Prostate gland (tissue), 2 donors: ENCODE measurements at regions not wholly inside any gene's neighbourhood (a gene's known extent, or its start where the extent isn't known, plus 50 kb on each side); places are given as distances from the start of the nearest gene placed in this dataset.

Experiments used
- DNase-seq: peaks from one replicate; pipeline ENCODE4 v3.0.0-alpha.2; 2019; ENCODE audit warnings: low spot score
- H3K27ac ChIP-seq, 2 donors: fragments of 200-600 bp; sonication (generic); 2 replicates each; pipeline ENCODE4 v1.5.1; 2017 to 2019
- H3K27me3 ChIP-seq: fragments of 200-600 bp; sonication (generic); replicated peaks from 2 replicates; pipeline ENCODE4 v1.5.1; 2019; ENCODE audit not compliant: insufficient read depth
- H3K36me3 ChIP-seq, 2 donors: fragments of 200-600 bp; sonication (generic); 1 replicate in 1 of 2; 2 replicates in 1 of 2; pipeline versions ENCODE4 v1.5.1 to v1.8.1; 2017 to 2019
- H3K4me1 ChIP-seq: fragments of 200-600 bp; sonication (generic); replicated peaks from 2 replicates; pipeline ENCODE4 v1.5.1; 2019
- H3K4me3 ChIP-seq, 2 donors: fragments of 200-600 bp; sonication (generic); 2 replicates each; pipeline ENCODE4 v1.5.1; 2017 to 2019
- H3K9me3 ChIP-seq: fragments of 200-600 bp; sonication (generic); 2 replicates; pipeline ENCODE4 v1.5.1; 2017
- POLR2A ChIP-seq: fragments of 450-650 bp; IDR thresholded peaks from one replicate; pipeline ENCODE4 v1.6.1; 2016; ENCODE audit warnings: antibody characterized with exemption, mild to moderate bottlenecking
- POLR2AphosphoS5 ChIP-seq: sonication (generic); formaldehyde crosslinking; IDR thresholded peaks from one replicate; pipeline ENCODE4 v1.6.1; 2017; ENCODE audit warnings: antibody characterized with exemption
- WGBS: methylation state at CpG from one replicate; pipeline ENCODE4 v1.1.5; 2018; 5-methylcytosine and 5-hydroxymethylcytosine counted together
- intact Hi-C: fragments of 100-400 bp; cut with DNase I; formaldehyde crosslinking; loops from one replicate; pipeline ENCODE4 v1.14.2; 2022
- TF ChIP-seq, protein P1 (sequence below), 4 experiments: fragments of 200-600 bp in 2 of 4; fragments of 450-650 bp in 2 of 4; sonication (generic) in 2 of 4; IDR thresholded peaks; 1 replicate in 3 of 4; 2 replicates in 1 of 4; pipeline ENCODE4 v1.5.1; 2016 to 2019; ENCODE audit warnings: antibody characterized with exemption in 4 of 4, mild to moderate bottlenecking in 2 of 4, moderate library complexity in 2 of 4

DNA sequence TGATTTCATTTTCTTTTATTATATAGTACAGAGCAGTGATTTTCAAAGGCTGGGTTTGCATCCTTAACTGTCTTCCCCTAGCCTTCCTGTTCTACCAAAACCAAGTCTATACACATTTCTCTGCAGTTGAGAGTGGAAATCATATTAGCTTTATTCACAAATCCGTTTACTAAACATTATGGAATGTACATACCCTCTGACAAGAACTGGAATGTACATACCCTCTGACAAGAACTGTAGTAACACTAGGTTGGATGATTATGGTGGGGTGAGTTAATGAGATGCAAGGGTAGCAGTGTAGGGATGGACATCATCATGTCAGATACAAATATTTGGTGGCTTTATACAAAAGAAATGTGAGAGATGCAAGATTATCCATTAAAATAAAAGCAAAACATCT lies 154.8 kb downstream of the CYB561 start:
- no peak overlapping the region for H3K27ac ChIP-seq
- intact Hi-C loops, result no loop called here
- no peak for DNase-seq
- WGBS, result 79% methylated on average over 1 of the region's 1 CpG
- TF ChIP-seq POLR2A (no peak), POLR2AphosphoS5 (no peak)
- TF ChIP-seq, protein P1, sequence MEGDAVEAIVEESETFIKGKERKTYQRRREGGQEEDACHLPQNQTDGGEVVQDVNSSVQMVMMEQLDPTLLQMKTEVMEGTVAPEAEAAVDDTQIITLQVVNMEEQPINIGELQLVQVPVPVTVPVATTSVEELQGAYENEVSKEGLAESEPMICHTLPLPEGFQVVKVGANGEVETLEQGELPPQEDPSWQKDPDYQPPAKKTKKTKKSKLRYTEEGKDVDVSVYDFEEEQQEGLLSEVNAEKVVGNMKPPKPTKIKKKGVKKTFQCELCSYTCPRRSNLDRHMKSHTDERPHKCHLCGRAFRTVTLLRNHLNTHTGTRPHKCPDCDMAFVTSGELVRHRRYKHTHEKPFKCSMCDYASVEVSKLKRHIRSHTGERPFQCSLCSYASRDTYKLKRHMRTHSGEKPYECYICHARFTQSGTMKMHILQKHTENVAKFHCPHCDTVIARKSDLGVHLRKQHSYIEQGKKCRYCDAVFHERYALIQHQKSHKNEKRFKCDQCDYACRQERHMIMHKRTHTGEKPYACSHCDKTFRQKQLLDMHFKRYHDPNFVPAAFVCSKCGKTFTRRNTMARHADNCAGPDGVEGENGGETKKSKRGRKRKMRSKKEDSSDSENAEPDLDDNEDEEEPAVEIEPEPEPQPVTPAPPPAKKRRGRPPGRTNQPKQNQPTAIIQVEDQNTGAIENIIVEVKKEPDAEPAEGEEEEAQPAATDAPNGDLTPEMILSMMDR (IDR thresholded peaks at IDR 0.05), result no peak
- H3K27me3 ChIP-seq, result no peaks in the 10 kb centered on the region
- no peaks in the 10 kb centered on the region for H3K4me1 ChIP-seq
- no peaks in the 10 kb centered on the region for H3K36me3 ChIP-seq
- no peaks in the 10 kb centered on the region for H3K9me3 ChIP-seq
- no peak overlapping the region for H3K4me3 ChIP-seq

DNA sequence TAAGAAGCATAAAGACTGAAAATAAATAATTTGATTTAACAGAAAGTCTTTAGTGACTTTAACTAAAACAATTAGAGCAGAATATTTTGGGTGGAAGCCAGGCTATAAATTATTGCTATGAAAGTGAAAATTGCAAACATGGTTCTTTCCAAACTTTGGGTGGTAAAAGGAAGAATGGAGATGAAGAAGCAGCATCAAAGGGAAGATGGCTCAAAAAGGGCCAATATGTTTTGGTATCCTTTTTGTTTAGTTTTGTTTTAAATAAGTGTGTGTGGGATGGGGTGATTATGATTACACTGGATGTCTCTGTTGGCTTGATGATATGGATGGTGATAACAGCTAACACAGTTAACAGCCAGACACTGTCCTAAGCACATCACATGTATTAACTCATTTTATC lies 153.7 kb downstream of the CYB561 start:
- intact Hi-C loops, result no loop called here
- H3K36me3 ChIP-seq, result no peaks in the 10 kb centered on the region
- no peak overlapping the region for H3K27ac ChIP-seq
- H3K4me3 ChIP-seq, result no peak overlapping the region
- TF ChIP-seq POLR2AphosphoS5 (no peak), POLR2A (no peak)
- TF ChIP-seq, protein P1 (IDR thresholded peaks at IDR 0.05), result no peak
- DNase-seq, result no peak
- no peaks in the 10 kb centered on the region for H3K9me3 ChIP-seq
- no peaks in the 10 kb centered on the region for H3K27me3 ChIP-seq
- H3K4me1 ChIP-seq, result no peaks in the 10 kb centered on the region

DNA sequence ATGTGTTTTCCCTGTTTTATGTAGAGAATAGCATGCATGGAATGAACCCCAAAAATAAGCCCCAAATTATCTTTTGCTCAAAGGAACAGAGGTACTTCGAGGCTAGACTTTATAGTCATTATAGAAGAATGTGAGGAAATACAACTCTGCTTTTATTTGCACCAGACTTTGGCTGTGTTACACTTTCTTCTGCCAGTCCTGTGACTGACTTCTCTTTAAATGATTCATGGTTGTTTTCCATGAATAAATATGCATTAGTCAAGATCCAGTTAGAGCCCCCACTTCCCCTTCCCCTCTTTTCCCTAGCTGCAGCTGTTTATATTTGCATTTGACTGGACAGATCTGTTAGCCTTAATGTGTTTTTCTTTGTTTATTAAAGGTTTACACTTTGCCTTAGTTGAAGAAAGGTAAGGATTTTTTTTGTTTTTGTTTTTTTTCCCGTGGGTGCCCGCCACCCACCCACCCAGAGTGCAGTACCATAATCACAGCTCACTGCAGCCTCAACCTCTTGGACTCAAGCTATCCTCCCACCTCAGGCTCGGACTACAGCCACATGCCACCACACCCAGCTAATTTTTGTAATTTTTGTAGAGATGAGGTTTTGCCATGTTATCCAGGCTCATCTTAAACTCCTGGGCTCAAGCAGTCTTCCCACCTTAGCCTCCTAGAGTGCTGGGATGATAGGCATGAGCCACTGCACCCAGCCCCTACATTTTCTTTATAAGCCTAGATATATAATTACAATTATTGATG lies 152.6 kb downstream of the CYB561 start:
- Histone ChIP-seq H3K4me3 (no peak overlapping the region), H3K9me3 (no peaks in the 10 kb centered on the region), H3K4me1 (no peaks in the 10 kb centered on the region), H3K27ac (no peak overlapping the region), H3K36me3 (no peaks in the 10 kb centered on the region), H3K27me3 (no peaks in the 10 kb centered on the region)
- 67% methylated on average over 4 of the region's 4 CpGs for WGBS
- TF ChIP-seq POLR2A (no peak), POLR2AphosphoS5 (no peak)
- TF ChIP-seq, protein P1 (IDR thresholded peaks at IDR 0.05), result no peak
- intact Hi-C loops, result no loop called here
- DNase-seq, result no peak

DNA sequence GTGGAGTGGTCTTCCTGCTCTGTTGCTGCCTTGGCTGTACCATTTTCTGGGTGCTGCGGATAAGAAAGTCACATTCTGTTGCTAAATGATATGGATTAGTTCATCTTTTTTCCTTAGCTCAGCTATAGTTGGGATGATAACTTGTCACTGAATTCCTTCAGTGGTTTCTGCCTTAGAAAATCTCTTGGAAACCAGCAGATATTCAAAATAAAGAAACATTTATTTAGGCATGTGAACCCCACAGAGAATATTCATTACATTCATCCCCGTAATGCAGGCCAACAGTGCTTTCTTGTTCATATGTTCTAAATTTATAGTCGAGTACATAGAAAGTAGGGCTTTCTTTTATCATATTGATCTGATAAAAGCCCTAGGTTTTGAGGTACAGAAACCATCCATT lies 151.3 kb downstream of the CYB561 start:
- Histone ChIP-seq H3K4me3 (no peak overlapping the region), H3K36me3 (no peaks in the 10 kb centered on the region)
- intact Hi-C loops, result no loop called here

More for the DNA sequence above, 151.3 kb downstream of the CYB561 start:
- no peak for TF ChIP-seq POLR2AphosphoS5
- TF ChIP-seq, protein P1 (IDR thresholded peaks at IDR 0.05), result no peak
- no peak for TF ChIP-seq POLR2A
- no peak for DNase-seq
- Histone ChIP-seq H3K27me3 (no peaks in the 10 kb centered on the region), H3K4me1 (no peaks in the 10 kb centered on the region), H3K9me3 (no peaks in the 10 kb centered on the region), H3K27ac (no peak overlapping the region)
- WGBS, result 93% methylated on average over 3 of the region's 3 CpGs
